GM21515 (cell line): ENCODE measurements at regions not wholly inside any gene's neighbourhood (a gene's known extent, or its start where the extent isn't known, plus 50 kb on each side); places are given as distances from the start of the nearest gene placed in this dataset.
"Not testable (repeated sequence)": the region's sequence is repeated elsewhere in the genome, so short reads cannot be mapped to it uniquely, and the experiment has no call there.

Experiments
- ATAC-seq: cut with Tn5 transposase; IDR thresholded peaks from one replicate; pipeline ENCODE4 v1.9.1; 2021; ENCODE audit not compliant: unreplicated experiment

GRCh38 chr22:47309946-47310345 is 547.5 kb downstream of the TBC1D22A start:
- no peak for ATAC-seq

- no peak for ATAC-seq
These were observed 547.0 kb downstream of the TBC1D22A start for GRCh38 chr22:47309476-47309875.

- ATAC-seq = no peak
These were observed 546.4 kb downstream of the TBC1D22A start for GRCh38 chr22:47308886-47309285.

GRCh38 chr22:47307822-47308221 is 545.4 kb downstream of the TBC1D22A start:
- ATAC-seq = no peak

- no peak for ATAC-seq
These were observed 544.9 kb downstream of the TBC1D22A start for GRCh38 chr22:47307326-47307725.

GRCh38 chr22:47304854-47305253 is 542.4 kb downstream of the TBC1D22A start:
- ATAC-seq = no peak

GRCh38 chr22:47304191-47304831 is 541.9 kb downstream of the TBC1D22A start:
- no peak for ATAC-seq

GRCh38 chr22:47303161-47303890 is 540.9 kb downstream of the TBC1D22A start:
- ATAC-seq = no peak

GRCh38 chr22:47302587-47302986 is 540.1 kb downstream of the TBC1D22A start:
- ATAC-seq = not testable (repeated sequence)

- no peak for ATAC-seq
These were observed 539.5 kb downstream of the TBC1D22A start for GRCh38 chr22:47301820-47302475.

GRCh38 chr22:47300698-47301405 is 538.4 kb downstream of the TBC1D22A start:
- ATAC-seq = no peak

- no peak for ATAC-seq
These were observed 537.6 kb downstream of the TBC1D22A start for GRCh38 chr22:47299863-47300697.

GRCh38 chr22:47299211-47299862 is 536.9 kb downstream of the TBC1D22A start:
- ATAC-seq = no peak

GRCh38 chr22:47298017-47298785 is 535.8 kb downstream of the TBC1D22A start:
- ATAC-seq = no peak

- ATAC-seq = no peak
These were observed 535.0 kb downstream of the TBC1D22A start for GRCh38 chr22:47297261-47298016.

GRCh38 chr22:47296405-47297260 is 534.2 kb downstream of the TBC1D22A start:
- no peak for ATAC-seq

GRCh38 chr22:47295982-47296381 is 533.5 kb downstream of the TBC1D22A start:
- ATAC-seq = no peak
